SJCRH30 (cell line): ENCODE measurements at regions not wholly inside any gene's neighbourhood (a gene's known extent, or its start where the extent isn't known, plus 50 kb on each side); places are given as distances from the start of the nearest gene placed in this dataset.

Source experiments
- DNase-seq, 2 experiments: peaks; one replicate each; pipeline ENCODE4 v3.0.0-alpha.2; 2015 to 2020
- H3K27ac ChIP-seq: fragments of 250-450 bp; sonication (Bioruptor Pico); 2 replicates; pipeline ENCODE4 v1.5.1; 2020; ENCODE audit warnings: mild to moderate bottlenecking, moderate library complexity
- H3K27me3 ChIP-seq: fragments of 250-450 bp; sonication (Bioruptor Pico); 2 replicates; pipeline ENCODE4 v1.5.1; 2020; ENCODE audit warnings: mild to moderate bottlenecking, moderate library complexity
- H3K36me3 ChIP-seq: fragments of 250-450 bp; sonication (Bioruptor Pico); 2 replicates; pipeline ENCODE4 v1.5.1; 2020; ENCODE audit warnings: mild to moderate bottlenecking, moderate library complexity
- H3K4me1 ChIP-seq: fragments of 250-450 bp; sonication (Bioruptor Pico); 2 replicates; pipeline ENCODE4 v1.5.1; 2020; ENCODE audit warnings: mild to moderate bottlenecking, moderate library complexity
- H3K4me3 ChIP-seq: fragments of 250-450 bp; sonication (Bioruptor Pico); 2 replicates; pipeline ENCODE4 v1.5.1; 2020; ENCODE audit warnings: mild to moderate bottlenecking, moderate library complexity
- H3K9me3 ChIP-seq: fragments of 250-450 bp; sonication (Bioruptor Pico); replicated peaks from 2 replicates; pipeline ENCODE4 v1.5.1; 2020; ENCODE audit warnings: mild to moderate bottlenecking, moderate library complexity

GRCh38 chr14:101217080-101217463 lies 313.6 kb upstream of the RTL1 start:
- Histone ChIP-seq H3K27me3 (no peaks in the 10 kb centered on the region), H3K4me1 (no peaks in the 10 kb centered on the region), H3K9me3 (no peaks in the 10 kb centered on the region), H3K27ac (no peak overlapping the region), H3K4me3 (no peak overlapping the region), H3K36me3 (no peaks in the 10 kb centered on the region)
- no peak for DNase-seq

- Histone ChIP-seq H3K9me3 (no peaks in the 10 kb centered on the region), H3K4me1 (no peaks in the 10 kb centered on the region), H3K36me3 (no peaks in the 10 kb centered on the region), H3K4me3 (no peak overlapping the region), H3K27ac (no peak overlapping the region), H3K27me3 (no peaks in the 10 kb centered on the region)
- no peak for DNase-seq
These were observed 314.3 kb upstream of the RTL1 start for GRCh38 chr14:101217616-101218371.

- Histone ChIP-seq H3K36me3 (no peaks in the 10 kb centered on the region), H3K4me1 (peaks cover 3% of the 10 kb centered on the region; the same call in 1 of the 2 replicates), H3K9me3 (no peaks in the 10 kb centered on the region), H3K27ac (no peak overlapping the region), H3K27me3 (no peaks in the 10 kb centered on the region), H3K4me3 (no peak overlapping the region)
- no peak for DNase-seq
These were observed 316.6 kb upstream of the RTL1 start for GRCh38 chr14:101219896-101220703.

- Histone ChIP-seq H3K9me3 (no peaks in the 10 kb centered on the region), H3K27me3 (no peaks in the 10 kb centered on the region)
These were observed 317.5 kb upstream of the RTL1 start for GRCh38 chr14:101220921-101221510.

GRCh38 chr14:101221549-101222160 lies 318.1 kb upstream of the RTL1 start:
- Histone ChIP-seq H3K27ac (no peak overlapping the region), H3K36me3 (no peaks in the 10 kb centered on the region), H3K4me1 (peaks cover 16% of the 10 kb centered on the region; the same call in 1 of the 2 replicates), H3K4me3 (no peak overlapping the region), H3K9me3 (no peaks in the 10 kb centered on the region), H3K27me3 (no peaks in the 10 kb centered on the region)
- DNase-seq = no peak

More at GRCh38 chr14:101220921-101221510, 317.5 kb upstream of the RTL1 start:
- DNase-seq = no peak
- Histone ChIP-seq H3K4me1 (peaks cover 10% of the 10 kb centered on the region; the same call in 1 of the 2 replicates), H3K36me3 (no peaks in the 10 kb centered on the region), H3K4me3 (no peak overlapping the region), H3K27ac (no peak overlapping the region)

- Histone ChIP-seq H3K4me3 (no peak overlapping the region), H3K4me1 (peaks cover 16% of the 10 kb centered on the region; the same call in 1 of the 2 replicates), H3K36me3 (no peaks in the 10 kb centered on the region), H3K9me3 (no peaks in the 10 kb centered on the region), H3K27ac (no peak overlapping the region), H3K27me3 (no peaks in the 10 kb centered on the region)
- DNase-seq = no peak
These were observed 319.0 kb upstream of the RTL1 start for GRCh38 chr14:101222362-101223070.

- H3K9me3 ChIP-seq = no peaks in the 10 kb centered on the region
- H3K27ac ChIP-seq = no peak overlapping the region
- no peaks in the 10 kb centered on the region for H3K36me3 ChIP-seq
- DNase-seq = no peak
- no peaks in the 10 kb centered on the region for H3K27me3 ChIP-seq
- peaks cover 16% of the 10 kb centered on the region; the same call in 1 of the 2 replicates for H3K4me1 ChIP-seq
- no peak overlapping the region for H3K4me3 ChIP-seq
These were observed 319.6 kb upstream of the RTL1 start for GRCh38 chr14:101223127-101223526.

- Histone ChIP-seq H3K4me3 (no peak overlapping the region), H3K9me3 (no peaks in the 10 kb centered on the region), H3K36me3 (no peaks in the 10 kb centered on the region), H3K27me3 (no peaks in the 10 kb centered on the region), H3K4me1 (peaks cover 16% of the 10 kb centered on the region; the same call in 1 of the 2 replicates), H3K27ac (no peak overlapping the region)
- no peak for DNase-seq
These were observed 320.1 kb upstream of the RTL1 start for GRCh38 chr14:101223561-101224162.

- Histone ChIP-seq H3K9me3 (no peaks in the 10 kb centered on the region), H3K36me3 (no peaks in the 10 kb centered on the region), H3K27ac (peak overlapping the region; percentile 23), H3K4me1 (peaks cover 16% of the 10 kb centered on the region; the same call in 1 of the 2 replicates), H3K27me3 (no peaks in the 10 kb centered on the region), H3K4me3 (no peak overlapping the region)
- peak; percentile 68 to 80 for DNase-seq
These were observed 321.0 kb upstream of the RTL1 start for GRCh38 chr14:101224356-101225156.

GRCh38 chr14:101225157-101226152 lies 321.9 kb upstream of the RTL1 start:
- Histone ChIP-seq H3K4me1 (peaks cover 16% of the 10 kb centered on the region; the same call in 1 of the 2 replicates), H3K9me3 (no peaks in the 10 kb centered on the region), H3K36me3 (no peaks in the 10 kb centered on the region), H3K27me3 (no peaks in the 10 kb centered on the region), H3K27ac (peak overlapping the region; percentile 23), H3K4me3 (no peak overlapping the region)
- peak; percentile 51 to 64 for DNase-seq

- Histone ChIP-seq H3K27ac (no peak overlapping the region), H3K9me3 (no peaks in the 10 kb centered on the region), H3K27me3 (no peaks in the 10 kb centered on the region), H3K36me3 (no peaks in the 10 kb centered on the region), H3K4me1 (peaks cover 16% of the 10 kb centered on the region; the same call in 1 of the 2 replicates), H3K4me3 (no peak overlapping the region)
- DNase-seq = no peak
These were observed 322.7 kb upstream of the RTL1 start for GRCh38 chr14:101226265-101226602.

- DNase-seq = no peak
- no peaks in the 10 kb centered on the region for H3K9me3 ChIP-seq
- no peaks in the 10 kb centered on the region for H3K27me3 ChIP-seq
- H3K36me3 ChIP-seq = no peaks in the 10 kb centered on the region
- H3K4me3 ChIP-seq = no peak overlapping the region
- H3K4me1 ChIP-seq = peaks cover 16% of the 10 kb centered on the region; the same call in 1 of the 2 replicates
- no peak overlapping the region for H3K27ac ChIP-seq
These were observed 323.3 kb upstream of the RTL1 start for GRCh38 chr14:101226603-101227425.
